Pons (tissue), 1 donor: ENCODE measurements at regions not wholly inside any gene's neighbourhood (a gene's known extent, or its start where the extent isn't known, plus 50 kb on each side); places are given as distances from the start of the nearest gene placed in this dataset.
A peak's percentile ranks its signal among the peaks of the same experiment; 100 is the strongest.

ENCODE experiments used
- DNase-seq: peaks from one replicate; pipeline ENCODE4 v3.0.0-alpha.2; 2016; ENCODE audit warnings: low spot score

DNA sequence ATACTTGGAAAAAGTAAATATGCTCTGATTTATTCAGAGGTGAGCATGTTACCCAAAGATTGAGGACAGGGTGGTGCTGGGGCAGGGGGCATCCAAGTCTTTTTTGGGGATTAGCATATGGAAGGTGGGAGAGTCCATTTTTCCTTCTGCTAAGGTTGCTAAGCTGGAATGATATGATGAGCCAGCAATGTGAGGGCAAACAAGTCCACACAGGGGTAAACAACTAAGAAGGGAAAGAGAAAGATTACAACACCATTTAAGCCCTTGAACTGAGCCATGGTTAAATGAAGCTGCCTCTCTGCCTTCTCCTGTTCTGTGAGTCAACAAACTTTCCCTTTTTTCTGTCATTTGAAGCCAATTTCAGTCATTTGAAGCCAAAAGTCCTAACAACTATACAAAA is 89.0 kb downstream of the RPL22L1 start:
- DNase-seq, result no peak

DNA sequence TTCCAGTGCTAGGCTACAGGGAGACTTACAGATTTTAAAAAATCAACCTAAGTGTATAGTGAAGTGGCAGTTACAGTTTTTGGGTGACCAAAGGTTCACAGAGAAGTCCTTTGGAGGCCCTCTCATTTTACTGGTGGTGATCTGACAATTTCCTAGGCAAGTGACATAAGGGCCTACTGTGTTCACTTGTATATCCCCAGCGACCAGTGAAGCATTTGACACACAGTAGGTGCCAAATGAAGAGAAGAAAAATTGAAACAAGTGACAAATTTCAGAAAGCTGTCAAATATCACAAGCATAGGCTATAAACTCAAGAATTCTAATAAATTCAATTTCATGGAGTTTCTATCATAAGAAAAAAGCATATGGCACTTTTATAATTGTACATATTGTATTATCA is 89.5 kb downstream of the RPL22L1 start:
- no peak for DNase-seq

DNA sequence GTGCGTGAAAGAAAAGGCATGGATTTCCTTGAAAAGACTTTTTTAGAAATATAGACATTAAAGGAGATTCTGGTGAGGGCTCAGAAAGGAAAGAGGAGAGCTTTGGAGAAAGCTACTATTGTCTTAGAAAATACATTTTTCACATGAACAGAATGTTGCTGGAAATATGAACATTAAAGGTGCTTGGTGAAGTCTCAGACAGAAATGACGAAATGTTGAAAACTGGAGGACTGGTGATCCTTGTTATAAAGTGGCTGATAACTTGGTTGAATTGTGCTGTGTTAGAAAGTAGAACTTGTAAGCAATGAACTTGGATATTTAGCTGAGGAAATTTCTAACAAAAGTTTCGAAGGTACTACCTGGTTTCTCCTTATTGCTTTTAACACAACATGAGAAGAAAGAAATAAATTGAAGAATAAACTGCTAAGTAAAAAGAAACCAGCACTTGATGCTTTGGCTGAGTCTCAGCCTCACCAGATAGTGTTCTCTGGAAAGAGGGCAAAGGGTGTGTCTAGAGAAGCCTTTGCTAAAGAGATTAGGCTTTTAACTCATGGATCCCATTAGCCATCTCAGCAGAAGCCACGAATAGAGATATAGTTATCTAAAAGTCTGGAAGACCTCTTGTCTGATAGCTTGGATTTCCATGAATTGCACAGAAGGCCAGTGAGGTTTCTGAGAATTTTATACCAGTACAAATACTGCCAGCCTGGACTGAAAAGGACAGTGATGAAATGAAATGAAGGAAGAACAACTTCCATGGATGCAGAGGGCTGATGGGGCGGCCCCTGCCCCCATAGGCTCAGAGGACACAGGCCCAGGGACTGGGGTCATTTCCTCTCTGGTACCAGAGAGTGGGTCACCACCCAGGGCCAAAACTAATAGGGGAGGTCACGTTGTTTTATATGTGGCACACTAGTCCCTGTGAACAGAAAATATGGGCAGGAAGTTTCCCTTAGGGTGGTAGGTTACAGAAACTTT is 91.5 kb downstream of the RPL22L1 start:
- no peak for DNase-seq

DNA sequence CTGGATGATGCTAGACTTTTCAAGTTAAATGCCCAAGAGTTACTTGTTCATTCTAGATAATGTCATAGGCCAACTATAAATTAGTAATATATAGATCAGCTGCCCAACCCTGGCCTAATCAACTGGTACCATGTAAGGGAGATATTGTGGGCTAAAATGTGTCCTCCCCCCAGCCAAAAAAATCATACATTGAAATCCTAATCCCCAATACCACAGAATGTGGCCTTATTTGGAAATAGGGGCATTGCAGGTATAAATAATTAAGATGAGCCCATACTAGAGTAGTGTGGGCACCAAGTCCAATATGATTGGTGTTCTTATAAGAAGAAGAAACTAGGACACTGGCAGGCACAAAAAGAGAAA is 92.5 kb downstream of the RPL22L1 start:
- no peak for DNase-seq

DNA sequence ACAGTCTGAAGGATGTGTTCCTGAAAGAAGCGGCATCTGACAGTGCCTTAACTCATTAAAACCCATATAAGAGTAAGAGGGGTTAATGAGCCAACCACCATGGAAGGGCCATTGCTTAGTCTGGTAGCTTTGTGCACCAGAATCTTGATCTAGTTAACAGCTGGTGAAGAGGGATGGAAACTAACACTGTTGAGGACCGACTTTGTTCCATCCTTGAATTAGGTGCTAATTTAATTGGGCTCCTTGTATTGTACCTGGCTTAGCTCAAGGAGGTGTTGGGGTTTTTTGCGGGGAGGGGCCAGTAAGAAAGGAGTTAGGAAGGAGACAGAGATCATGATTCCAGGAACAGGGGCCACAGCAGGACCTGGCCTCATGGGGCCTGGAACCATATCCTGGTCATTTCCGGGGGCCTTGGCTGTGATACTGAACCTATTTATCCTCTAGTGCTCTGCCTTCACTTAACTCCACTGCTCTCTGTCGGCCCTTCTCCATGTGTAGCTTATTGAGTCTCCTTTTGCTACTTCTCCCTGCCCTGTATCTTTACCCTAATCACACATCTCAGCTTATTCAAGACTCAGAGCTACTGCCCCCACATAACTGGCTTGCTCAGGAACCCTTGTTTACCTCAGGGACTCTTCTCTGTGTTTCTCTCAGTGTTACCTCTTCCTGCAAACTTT is 93.0 kb downstream of the RPL22L1 start:
- no peak for DNase-seq

DNA sequence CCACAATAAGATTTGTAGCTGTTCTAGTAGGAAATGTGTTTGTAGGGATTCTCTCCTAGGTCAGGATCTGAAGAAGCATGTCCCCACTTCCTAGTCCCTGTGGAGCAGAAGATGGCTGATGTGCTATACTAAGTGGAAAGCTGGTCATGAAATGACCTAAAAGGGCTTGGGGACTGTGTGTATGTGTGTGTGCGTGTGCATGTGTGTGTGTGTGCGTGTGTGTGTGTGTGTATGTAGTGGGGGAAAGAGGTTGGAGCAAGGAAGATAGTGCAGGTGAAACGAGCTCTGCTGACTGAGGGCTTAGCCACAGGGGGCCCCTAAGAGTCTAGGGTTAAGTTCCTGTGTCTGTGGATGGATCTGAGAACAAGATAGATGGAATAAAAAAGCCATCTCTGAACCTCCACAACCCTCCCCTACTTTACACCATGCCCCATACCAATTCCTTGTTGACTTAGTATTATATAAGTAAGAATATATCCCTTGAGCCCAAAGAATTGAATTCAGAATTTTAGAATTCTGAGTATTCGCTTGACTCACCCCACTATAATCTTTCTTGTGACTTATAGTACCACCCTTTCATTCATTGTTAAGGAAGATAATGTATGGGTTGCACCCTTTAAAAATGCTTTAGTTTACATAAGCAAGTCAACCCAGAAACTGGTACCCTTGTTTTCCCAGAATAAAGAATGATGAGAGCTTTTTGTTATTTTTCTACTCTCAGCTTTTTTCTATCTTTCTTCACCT is 96.1 kb downstream of the RPL22L1 start:
- no peak for DNase-seq

DNA sequence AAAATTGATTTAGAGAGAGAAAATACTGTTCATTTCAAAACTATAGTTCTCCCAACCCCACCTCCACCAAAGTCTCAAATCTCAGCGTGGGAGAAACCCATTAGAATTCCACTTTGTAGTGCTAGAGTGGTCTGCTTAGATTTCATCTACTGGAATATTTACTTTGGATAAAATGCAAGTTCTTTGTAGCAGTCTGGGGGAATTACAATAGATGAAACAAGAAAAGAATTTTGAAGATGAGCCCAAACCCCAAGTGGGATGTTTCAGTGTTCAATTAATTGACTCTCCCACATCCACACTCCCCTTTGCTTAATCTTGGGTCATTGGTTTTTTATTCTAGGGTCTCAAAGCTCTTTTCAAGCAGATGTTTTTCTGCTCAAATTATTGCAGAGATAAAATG is 97.8 kb downstream of the RPL22L1 start:
- no peak for DNase-seq

DNA sequence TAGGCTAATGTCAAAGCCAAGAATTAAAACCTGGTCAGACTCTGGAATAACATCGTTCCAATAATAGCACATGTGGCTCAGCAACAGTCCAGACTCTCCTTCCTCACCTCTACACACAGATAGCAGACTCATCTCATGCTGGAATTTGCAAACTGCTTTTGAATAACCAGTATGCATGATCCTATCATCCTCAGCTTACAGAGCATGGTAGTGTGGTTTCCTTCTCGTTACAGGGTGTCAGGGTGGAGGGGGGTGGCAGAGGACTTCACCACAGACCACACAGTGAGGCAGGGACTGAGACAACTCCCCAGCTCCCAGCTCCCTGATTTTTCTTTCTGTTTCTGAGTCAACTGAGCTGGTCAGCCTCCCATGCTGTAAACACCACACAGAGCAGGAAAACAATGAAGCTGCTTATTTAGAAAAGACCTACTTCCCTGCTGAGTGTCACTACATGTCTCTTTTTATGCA is 101.6 kb downstream of the RPL22L1 start:
- peak; percentile 91 for DNase-seq

DNA sequence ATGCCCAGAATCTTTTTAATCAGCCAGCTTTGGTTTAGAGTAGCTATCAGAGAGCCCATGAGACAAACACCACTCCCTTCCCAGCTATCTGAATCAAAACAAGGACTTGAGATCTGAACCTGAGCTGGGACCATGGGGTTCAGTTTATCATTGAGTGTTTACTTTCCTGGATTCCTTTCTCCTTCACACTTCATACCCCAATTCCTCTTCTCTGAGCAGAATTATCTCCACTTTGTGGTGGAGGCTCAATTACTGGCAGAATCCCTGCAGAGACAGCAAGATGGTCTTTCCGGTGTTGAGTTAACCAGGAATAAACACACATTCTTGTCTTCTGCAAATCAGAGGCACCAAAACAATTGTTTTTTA is 102.4 kb downstream of the RPL22L1 start:
- no peak for DNase-seq

DNA sequence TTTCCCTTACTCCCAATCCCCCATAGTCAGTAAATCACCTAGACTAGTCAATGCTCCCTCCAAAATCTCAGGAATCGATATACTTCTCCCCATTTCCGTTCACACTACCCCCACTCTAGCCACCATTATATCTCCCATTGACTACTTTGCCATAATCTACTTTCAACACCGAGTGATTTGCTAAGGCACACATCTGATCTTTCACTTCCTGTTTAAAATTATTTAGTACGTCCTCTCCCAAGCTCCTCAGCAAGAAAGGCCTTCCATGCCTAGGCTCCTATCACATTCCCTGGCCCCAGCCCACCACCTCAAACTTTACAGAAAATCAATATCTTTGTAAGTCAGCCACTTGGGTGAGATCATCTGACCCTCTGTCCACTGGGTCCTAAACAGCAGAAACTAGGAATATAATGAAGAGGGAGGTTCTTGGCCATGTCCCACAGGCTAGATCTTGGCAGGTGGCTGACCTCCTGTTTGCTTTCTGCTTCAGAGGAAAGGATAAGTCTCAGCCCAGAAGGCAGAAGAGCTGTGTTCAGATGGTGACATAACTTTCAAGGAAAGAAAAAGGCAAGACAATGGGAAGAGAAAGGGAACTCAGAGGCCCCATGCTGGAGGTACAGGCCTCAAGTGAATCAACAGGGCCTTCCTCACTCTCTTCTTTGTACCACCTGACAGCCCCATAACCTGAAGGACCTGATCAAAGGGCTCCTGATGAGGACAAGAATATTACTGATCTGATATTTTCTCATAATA is 103.0 kb downstream of the RPL22L1 start:
- DNase-seq, result no peak

DNA sequence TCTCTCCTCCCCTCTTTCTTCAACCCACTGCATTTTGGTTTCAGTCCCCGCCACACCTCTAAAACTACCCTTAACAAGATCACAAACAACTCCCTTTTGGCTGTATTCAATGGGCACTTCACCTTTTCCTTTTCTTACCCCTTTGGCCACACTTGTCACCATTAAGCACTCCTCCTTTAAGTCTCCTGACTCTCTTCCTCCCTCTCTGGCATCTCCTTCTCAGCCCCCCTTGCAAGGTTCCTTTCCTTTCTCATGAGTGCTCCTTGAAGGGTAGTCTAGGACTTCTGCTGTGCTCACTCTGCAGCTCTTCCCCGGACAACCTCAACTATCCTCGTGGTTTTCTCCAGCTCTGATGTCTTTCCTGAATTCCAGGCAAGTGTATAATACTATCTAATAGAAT is 103.7 kb downstream of the RPL22L1 start:
- no peak for DNase-seq

DNA sequence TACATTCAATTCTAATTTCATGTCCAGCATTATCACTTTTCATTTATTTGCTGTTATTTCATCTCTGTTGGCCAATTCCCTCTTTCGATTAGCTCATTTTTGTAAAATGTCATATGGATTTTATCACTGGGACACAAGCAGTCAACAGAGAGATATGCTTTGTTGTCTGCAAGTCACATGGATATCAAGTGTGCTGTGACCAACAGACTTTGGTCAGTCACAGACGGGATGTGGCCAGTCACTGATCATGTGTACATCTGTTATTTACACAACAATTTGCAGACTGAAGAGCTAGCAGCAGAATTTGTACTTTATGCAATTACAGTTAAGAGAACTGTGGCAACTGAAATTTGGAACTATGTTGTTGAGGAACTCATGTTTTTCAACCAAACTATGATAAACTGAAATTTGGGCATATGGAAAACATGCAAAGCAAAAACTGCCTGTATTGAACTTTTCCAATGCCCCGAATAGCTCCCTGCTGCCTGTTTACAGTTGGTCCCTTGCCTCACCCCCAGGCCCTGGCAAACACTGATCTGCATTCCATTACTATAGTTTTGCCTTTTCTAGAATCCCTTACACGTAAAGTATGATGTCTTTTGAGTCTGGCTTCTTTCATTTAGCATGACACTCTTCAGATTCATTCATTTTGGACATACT is 104.4 kb downstream of the RPL22L1 start:
- peak; percentile 77 for DNase-seq

DNA sequence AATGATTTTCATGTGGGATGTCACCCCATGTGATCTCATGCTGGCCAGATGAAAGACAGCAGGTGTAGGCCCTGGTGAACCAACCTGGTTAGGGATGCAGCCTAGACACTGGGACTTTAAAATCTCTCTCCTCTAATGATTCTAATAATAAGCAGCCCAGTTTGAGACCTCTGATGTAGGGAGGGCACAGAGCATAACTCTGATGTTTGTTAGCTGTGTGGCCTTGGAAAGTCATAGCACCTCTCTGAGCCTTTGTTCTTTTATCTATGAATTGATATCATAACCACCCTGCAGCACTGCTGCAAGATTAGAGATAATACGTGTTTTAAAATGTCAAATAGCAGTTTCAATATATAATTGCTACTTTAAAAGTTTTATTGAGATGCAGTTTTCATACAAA is 106.0 kb downstream of the RPL22L1 start:
- no peak for DNase-seq

DNA sequence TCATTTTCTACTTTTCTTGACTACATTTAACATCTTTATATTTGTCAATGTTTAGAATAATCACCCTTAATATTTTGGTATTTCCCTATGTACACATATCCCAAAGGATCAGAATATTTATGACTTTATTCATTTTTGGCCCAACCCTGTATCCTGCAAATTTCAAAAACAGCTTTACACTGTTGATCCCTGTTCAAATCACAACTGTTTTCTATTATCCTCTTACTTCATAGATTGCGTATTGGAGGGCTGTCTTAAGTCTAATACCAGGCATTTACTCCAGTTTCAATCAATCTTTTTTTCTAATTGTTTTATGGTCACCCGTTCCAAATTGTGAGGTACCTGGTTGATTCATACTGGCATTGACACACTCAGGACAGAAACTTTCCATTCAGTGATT is 107.9 kb downstream of the RPL22L1 start:
- DNase-seq, result no peak

DNA sequence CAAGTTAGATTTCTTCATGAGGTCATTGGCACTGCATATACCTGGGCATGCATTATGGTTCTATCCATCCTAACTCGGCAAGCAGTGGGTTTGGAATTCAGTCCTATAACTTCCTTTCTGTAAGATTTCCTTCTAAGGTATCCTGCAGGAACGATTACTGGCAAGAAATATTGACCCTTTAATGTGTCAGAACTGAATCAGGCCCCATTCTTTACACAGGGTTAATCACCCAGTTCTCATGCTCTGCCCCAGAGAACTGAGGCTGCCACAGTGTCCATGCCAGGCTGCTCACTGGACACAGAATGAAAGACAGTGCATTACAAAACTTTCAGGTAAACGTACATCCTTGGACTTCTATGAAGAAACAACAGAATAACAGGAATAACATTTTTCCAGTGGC is 108.9 kb downstream of the RPL22L1 start:
- DNase-seq, result no peak

DNA sequence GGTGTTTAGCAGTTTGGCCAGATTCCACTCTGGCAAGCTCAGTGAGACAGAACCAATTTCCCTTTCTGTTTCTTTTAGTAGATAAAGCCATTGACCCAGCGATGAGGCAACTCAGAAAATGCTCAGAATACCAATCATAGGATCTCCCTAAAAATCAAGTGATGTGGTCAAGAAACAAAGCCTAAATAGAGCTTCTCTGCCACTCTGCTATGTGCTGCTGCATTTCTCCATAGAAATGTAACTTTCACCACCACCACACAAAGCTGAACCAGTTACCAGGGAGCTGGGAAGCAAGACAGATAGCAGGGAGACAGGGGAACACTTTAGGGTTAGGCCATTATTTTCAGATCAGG is 109.8 kb downstream of the RPL22L1 start:
- no peak for DNase-seq

DNA sequence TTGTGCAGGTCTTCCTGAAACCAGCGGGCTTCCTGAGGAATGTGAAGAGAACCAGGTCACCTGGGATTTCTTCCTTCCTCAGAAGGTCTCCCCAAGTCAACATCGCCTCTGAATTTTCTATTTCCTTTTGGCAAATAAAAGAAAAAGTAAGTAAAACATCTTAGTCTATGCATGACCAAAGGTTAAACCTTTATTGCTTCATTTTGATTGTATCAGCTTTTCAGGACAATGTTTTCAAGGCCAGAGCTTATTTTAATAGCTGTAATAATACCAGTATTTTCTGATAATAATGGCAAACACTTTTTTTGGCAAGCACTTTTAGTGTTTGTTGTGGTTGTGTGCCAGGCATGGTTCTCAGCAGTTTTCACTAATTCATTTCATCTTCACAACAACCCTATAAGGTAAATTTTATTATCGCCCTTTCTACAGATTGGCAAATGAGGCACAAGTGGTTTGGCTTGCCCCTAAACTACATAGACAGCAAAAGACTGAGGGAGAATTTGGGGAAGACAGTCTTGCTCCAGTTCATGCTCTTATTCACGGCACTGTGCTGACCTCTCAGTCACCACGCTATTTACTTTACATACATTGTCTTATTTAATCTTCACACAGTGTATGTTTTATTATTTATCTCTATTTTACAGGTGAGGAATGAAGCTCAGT is 110.4 kb downstream of the RPL22L1 start:
- no peak for DNase-seq

DNA sequence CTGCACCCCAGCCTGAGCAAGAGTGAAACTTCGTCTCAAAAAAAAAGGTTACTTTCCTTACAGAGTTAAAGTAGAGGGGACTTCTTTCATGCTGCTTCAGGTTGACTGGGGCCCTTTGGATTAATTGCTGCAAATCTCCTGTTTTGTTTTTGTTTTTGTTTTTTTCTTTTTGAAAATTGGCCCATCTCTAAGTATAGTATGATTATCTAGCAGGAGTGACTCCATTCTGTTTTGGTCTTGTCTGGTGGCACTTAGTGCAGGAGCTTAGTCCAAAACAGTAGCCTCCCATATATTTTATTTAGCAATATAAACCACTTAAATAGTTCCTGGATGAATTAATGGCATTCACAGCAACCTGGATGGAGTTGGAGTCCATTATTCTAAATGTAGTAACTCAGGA is 113.0 kb downstream of the RPL22L1 start:
- DNase-seq, result no peak

DNA sequence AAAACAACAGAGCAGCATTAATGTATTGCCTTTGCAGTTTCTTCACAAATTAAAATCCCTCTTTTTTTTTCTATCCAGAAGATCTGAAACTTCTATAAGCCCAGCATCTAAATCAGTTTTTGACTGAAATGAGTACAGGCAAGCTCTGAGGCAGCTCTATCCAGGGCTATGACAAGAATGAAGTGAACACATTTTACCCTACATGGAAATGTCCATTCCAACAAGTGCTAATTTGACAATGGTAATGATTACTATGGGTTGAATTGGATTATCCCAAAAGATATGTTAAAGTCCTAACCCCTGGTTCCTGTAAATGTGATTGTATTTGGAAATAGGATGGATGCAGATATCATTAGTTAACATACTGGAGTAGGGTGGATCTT is 115.7 kb downstream of the RPL22L1 start:
- DNase-seq, result no peak

DNA sequence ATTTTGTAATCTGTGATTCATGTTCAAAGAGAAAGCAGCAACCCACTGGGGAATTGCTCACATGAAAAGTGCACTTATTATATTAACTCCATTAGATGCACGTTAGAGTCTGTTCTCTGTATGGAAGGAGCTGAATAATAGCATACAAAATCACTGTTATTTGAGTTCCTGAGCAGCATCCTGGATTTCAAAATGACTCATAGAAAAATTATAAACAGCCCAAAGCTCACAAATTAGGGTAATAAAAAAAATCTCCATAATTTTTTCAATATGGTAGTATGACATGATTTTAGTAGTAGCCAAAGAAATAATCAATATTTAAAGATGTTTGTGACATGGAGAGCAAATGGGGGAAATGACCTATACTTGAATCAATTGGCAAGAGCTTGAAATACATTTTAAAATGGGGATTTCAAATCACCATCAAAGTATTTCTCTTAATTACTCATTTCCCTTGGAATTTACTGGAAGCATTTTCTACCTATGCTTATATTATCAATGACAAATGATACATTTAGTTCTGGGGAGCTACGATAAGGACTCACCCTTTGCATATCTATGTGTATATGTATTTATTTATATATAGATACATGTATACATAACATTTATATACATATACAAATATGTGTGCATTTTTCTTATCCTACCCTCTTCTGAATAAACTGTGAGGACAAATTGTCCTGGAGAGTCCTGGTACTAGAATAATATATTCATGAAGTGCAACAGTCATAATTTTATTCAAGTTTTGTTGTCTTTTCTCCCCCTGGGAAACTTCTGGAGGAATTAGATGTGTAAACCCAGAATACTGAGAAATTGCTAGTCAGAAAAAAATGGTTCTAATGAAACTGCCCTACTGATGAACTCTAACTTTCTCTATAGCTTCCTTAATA is 116.3 kb downstream of the RPL22L1 start:
- DNase-seq, result no peak
